Activated CD8-positive, alpha-beta memory T cell treated with anti-CD3 and anti-CD28 coated beads, Interleukin-2, amount 10 ng/mL, durations not matched to agents 7 days and 5 days (primary cell): ENCODE measurements at regions not wholly inside any gene's neighbourhood (a gene's known extent, or its start where the extent isn't known, plus 50 kb on each side); places are given as distances from the start of the nearest gene placed in this dataset.
"Not testable (repeated sequence)": the region's sequence is repeated elsewhere in the genome, so short reads cannot be mapped to it uniquely, and the experiment has no call there.

Experiments used
- ATAC-seq: fragments of 150-1000 bp; cut with Tn5 transposase; one replicate; pipeline ENCODE4 v1.10.0; 2021; ENCODE audit warnings: moderate library complexity
- CTCF ChIA-PET: fragments of 350-600 bp; sonication (Branson Sonifier 250); formaldehyde crosslinking; loops from one replicate; lab custom pipeline; 2021; ENCODE audit warnings: antibody characterized with exemption; lab: Charles Lee
- DNase-seq: peaks from one replicate; pipeline ENCODE4 v3.0.0-alpha.2; 2020
- H3K27ac Mint-ChIP-seq: one replicate; pipeline ENCODE4 v1.8.0; 2021; ENCODE audit warnings: mild to moderate bottlenecking, mixed read lengths
- H3K27me3 Mint-ChIP-seq: one replicate; pipeline ENCODE4 v1.8.0; 2021; ENCODE audit warnings: mixed read lengths
- H3K36me3 Mint-ChIP-seq: one replicate; pipeline ENCODE4 v1.8.0; 2021; ENCODE audit warnings: mild to moderate bottlenecking, mixed read lengths
- H3K4me1 Mint-ChIP-seq: one replicate; pipeline ENCODE4 v1.8.0; 2021; ENCODE audit warnings: mixed read lengths
- H3K4me3 Mint-ChIP-seq: one replicate; pipeline ENCODE4 v1.8.0; 2021; ENCODE audit warnings: mild to moderate bottlenecking, moderate library complexity, mixed read lengths
- H3K9me3 Mint-ChIP-seq: one replicate; pipeline ENCODE4 v1.8.0; 2022; ENCODE audit warnings: low read depth, mixed read lengths

DNA sequence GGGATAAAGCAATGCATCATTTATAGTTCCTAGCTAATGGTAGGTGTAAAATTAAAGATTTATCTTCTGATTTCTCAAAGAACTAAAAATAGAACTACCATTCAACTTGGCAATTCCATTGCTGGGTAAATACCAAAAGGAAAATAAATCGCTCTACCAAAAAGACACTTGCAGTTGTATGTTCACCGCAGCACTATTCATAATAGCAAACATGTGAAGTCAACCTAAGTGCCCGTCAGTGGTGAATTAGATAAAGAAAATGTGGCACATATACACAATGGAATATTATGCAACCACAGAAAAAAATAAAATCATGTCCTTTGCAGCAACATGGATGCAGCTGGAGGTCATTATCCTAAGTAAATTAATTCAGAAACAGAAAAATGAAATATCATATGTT lies 192.8 kb upstream of the ADRA1D start:
- ATAC-seq (no peak), DNase-seq (no peak)
- Mint-ChIP-seq H3K27me3 (peaks cover 13% of the 10 kb centered on the region), H3K36me3 (no peaks in the 10 kb centered on the region), H3K9me3 (no peaks in the 10 kb centered on the region), H3K4me3 (no peak overlapping the region), H3K4me1 (no peaks in the 10 kb centered on the region), H3K27ac (no peak overlapping the region)
- CTCF ChIA-PET: no interaction called here

GRCh38 chr20:4441191-4441590 lies 192.1 kb upstream of the ADRA1D start:
- no peak for ATAC-seq
- peaks cover 15% of the 10 kb centered on the region for H3K27me3 Mint-ChIP-seq
- H3K4me3 Mint-ChIP-seq: no peak overlapping the region
- no peak for DNase-seq
- CTCF ChIA-PET: no interaction called here
- H3K9me3 Mint-ChIP-seq: no peaks in the 10 kb centered on the region
- H3K36me3 Mint-ChIP-seq: no peaks in the 10 kb centered on the region
- no peak overlapping the region for H3K27ac Mint-ChIP-seq
- H3K4me1 Mint-ChIP-seq: no peaks in the 10 kb centered on the region

GRCh38 chr20:4439461-4439860 lies 190.4 kb upstream of the ADRA1D start:
- H3K36me3 Mint-ChIP-seq: no peaks in the 10 kb centered on the region
- DNase-seq: no peak
- CTCF ChIA-PET: no interaction called here
- no peak for ATAC-seq
- H3K27me3 Mint-ChIP-seq: peaks cover 13% of the 10 kb centered on the region
- H3K4me1 Mint-ChIP-seq: no peaks in the 10 kb centered on the region
- no peak overlapping the region for H3K27ac Mint-ChIP-seq
- no peak overlapping the region for H3K4me3 Mint-ChIP-seq
- H3K9me3 Mint-ChIP-seq: no peaks in the 10 kb centered on the region

GRCh38 chr20:4437131-4437530 lies 188.0 kb upstream of the ADRA1D start:
- DNase-seq: no peak
- Mint-ChIP-seq H3K4me1 (no peaks in the 10 kb centered on the region), H3K27me3 (peaks cover 22% of the 10 kb centered on the region)

DNA sequence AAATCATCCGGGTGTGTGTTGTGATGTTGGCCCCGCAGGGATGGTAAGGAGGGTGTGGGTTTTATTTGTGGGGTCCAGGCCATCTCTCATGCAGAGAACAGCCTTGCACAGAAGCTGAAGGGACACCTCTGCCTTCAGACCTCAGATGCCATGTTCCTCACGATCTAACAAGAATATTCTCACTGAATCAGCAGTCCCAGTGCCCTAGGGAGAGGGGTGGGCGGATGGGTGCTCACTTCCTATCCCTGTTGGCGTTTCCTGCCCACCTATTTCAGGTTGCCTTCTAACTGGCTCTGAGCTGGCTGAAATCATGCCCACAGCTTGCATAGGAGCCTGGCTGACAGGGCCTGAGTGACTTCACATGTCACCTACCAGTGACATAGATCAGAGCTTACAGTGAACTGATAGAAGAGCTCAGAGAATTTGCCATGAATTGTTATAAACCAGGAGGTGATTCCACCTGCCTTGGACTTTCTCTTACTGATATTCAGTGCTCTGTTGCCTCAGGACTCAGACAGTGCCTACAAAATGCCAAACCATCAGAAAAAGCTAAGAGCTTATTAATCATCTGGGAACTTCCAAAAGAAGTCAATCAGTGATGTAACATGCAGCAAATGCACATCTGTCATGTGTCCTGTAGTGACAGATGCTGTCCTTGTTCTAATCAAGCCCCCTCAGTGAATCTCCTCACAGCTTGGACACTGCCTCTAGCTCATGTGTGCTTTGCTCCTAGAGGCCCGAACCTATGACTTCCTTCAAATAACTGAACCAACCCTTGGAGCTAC lies 186.8 kb upstream of the ADRA1D start:
- H3K9me3 Mint-ChIP-seq: no peaks in the 10 kb centered on the region
- DNase-seq (no peak), ATAC-seq (no peak)
- peaks cover 22% of the 10 kb centered on the region for H3K27me3 Mint-ChIP-seq
- no peak overlapping the region for H3K27ac Mint-ChIP-seq
- no peaks in the 10 kb centered on the region for H3K36me3 Mint-ChIP-seq
- no peak overlapping the region for H3K4me3 Mint-ChIP-seq
- H3K4me1 Mint-ChIP-seq: no peaks in the 10 kb centered on the region
- CTCF ChIA-PET: no interaction called here

More at GRCh38 chr20:4437131-4437530, 188.0 kb upstream of the ADRA1D start:
- CTCF ChIA-PET: no interaction called here
- Mint-ChIP-seq H3K36me3 (no peaks in the 10 kb centered on the region), H3K27ac (no peak overlapping the region), H3K4me3 (no peak overlapping the region), H3K9me3 (no peaks in the 10 kb centered on the region)
- no peak for ATAC-seq

- no peaks in the 10 kb centered on the region for H3K9me3 Mint-ChIP-seq
- peaks cover 22% of the 10 kb centered on the region for H3K27me3 Mint-ChIP-seq
- CTCF ChIA-PET: no interaction called here
- no peaks in the 10 kb centered on the region for H3K36me3 Mint-ChIP-seq
- DNase-seq (no peak), ATAC-seq (no peak)
- H3K4me1 Mint-ChIP-seq: no peaks in the 10 kb centered on the region
- H3K27ac Mint-ChIP-seq: no peak overlapping the region
- no peak overlapping the region for H3K4me3 Mint-ChIP-seq
Measured at GRCh38 chr20:4435225-4435624, 186.1 kb upstream of the ADRA1D start.

DNA sequence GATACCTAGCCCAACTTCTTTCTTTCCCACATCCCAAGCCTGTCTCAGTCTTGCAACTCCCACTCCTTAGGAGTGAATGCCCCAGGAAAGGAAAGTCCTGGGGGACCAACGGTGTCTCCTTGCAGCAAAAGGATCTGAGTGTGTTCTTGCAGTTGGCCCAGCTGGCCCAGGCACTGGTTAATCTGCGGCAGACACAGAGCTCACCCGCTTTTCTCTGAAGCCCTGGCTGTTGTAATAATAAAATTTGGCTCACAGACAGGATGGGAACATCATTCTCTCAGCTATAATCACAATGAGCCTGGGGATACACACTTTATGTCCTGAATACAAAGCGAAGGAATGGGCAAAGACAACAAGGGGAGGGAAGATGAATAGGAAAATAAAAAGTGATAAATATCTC lies 185.6 kb upstream of the ADRA1D start:
- H3K4me1 Mint-ChIP-seq: no peaks in the 10 kb centered on the region
- ATAC-seq: no peak
- CTCF ChIA-PET: no interaction called here
- H3K36me3 Mint-ChIP-seq: no peaks in the 10 kb centered on the region
- DNase-seq: no peak
- H3K27ac Mint-ChIP-seq: no peak overlapping the region
- no peaks in the 10 kb centered on the region for H3K9me3 Mint-ChIP-seq
- peaks cover 22% of the 10 kb centered on the region for H3K27me3 Mint-ChIP-seq
- no peak overlapping the region for H3K4me3 Mint-ChIP-seq

DNA sequence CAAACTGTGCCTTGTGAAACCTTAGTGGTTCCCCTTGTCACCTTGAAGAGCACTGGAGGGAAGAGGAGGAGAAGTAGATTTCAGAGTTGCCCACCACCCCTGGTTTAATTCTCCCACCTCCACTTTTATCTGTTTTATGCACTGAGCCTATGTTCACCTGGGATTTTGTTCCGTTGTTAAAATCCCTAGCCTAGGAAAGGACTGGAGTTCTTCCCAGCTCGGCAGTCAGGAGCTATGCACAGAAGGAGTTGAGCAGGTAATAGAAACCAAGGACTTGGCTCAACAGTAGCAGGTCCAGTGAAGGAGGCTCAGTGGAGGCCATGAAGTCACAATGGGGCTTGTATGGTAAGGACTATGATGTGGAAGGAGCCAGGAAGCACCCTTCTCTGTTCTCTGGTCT lies 182.4 kb upstream of the ADRA1D start:
- CTCF ChIA-PET: no interaction called here
- H3K27ac Mint-ChIP-seq: no peak overlapping the region
- H3K27me3 Mint-ChIP-seq: peaks cover 22% of the 10 kb centered on the region
- peaks cover 6% of the 10 kb centered on the region for H3K4me1 Mint-ChIP-seq
- no peaks in the 10 kb centered on the region for H3K36me3 Mint-ChIP-seq
- no peak overlapping the region for H3K4me3 Mint-ChIP-seq
- H3K9me3 Mint-ChIP-seq: no peaks in the 10 kb centered on the region
- ATAC-seq (no peak), DNase-seq (no peak)

GRCh38 chr20:4430826-4431225 lies 181.7 kb upstream of the ADRA1D start:
- DNase-seq, H3K36me3 Mint-ChIP-seq, H3K27ac Mint-ChIP-seq, H3K4me3 Mint-ChIP-seq, CTCF ChIA-PET, ATAC-seq, H3K4me1 Mint-ChIP-seq, H3K9me3 Mint-ChIP-seq: not testable (repeated sequence)
- H3K27me3 Mint-ChIP-seq: peaks cover 23% of the 10 kb centered on the region

DNA sequence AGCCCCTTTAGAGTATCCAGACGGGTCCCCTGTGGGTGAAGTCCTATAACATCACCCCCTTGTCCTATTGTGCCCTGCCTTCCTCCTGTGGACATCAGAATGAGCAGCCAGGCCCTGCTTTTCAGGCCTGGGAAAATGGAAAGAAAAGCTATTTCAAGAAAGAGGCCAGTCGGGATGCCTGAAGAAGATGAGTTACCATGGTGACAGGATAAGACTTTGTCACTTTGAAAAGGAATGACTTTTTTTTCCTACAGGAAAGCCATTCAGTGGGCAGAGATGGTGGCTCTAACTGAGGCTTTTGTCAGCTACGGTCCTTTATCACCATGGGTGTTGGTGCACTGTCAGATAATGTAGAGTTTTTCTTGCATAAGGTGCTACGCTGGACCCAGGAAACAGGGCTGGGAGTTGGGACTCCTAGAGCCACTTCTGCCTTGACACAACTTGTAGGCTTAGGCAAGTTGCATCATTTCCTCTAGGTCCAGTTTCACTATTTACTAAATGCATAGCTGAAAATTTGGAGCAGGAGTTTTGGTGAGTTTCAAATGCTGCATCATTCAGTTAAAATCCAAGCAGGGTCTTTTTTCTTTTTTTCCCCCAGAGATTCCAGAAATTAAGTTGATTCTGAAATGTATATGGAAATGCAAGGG lies 179.0 kb upstream of the ADRA1D start:
- Mint-ChIP-seq H3K4me3 (no peak overlapping the region), H3K27ac (no peak overlapping the region), H3K9me3 (no peaks in the 10 kb centered on the region), H3K36me3 (no peaks in the 10 kb centered on the region), H3K27me3 (peaks cover 22% of the 10 kb centered on the region), H3K4me1 (peaks cover 6% of the 10 kb centered on the region)
- DNase-seq (no peak), ATAC-seq (no peak)
- CTCF ChIA-PET: no interaction called here

DNA sequence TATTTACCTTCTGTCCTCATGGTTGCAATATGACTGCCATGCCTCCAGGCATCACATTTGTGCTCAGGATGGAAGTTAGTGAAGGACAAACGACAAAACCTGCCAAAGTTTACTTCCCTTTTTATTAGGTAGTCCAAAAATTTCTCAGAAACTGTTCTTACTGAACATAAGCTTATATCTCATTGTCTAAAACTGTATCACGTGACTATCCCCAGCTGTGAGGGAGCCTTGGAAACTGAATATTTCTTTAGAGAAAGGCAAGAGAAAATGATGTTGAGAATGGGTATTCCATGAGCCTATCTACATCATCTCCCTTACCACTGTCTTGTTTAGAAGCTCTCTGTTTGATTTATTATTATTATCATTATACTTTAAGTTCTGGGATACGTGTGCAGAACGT lies 169.1 kb upstream of the ADRA1D start:
- Mint-ChIP-seq H3K27me3 (peaks cover 9% of the 10 kb centered on the region), H3K4me3 (no peak overlapping the region), H3K36me3 (no peaks in the 10 kb centered on the region), H3K4me1 (no peaks in the 10 kb centered on the region), H3K27ac (no peak overlapping the region), H3K9me3 (no peaks in the 10 kb centered on the region)
- DNase-seq (no peak), ATAC-seq (no peak)
- CTCF ChIA-PET: no interaction called here

- H3K27ac Mint-ChIP-seq: no peak overlapping the region
- no peak for ATAC-seq
- peaks cover 12% of the 10 kb centered on the region for H3K27me3 Mint-ChIP-seq
- H3K4me1 Mint-ChIP-seq: no peaks in the 10 kb centered on the region
- H3K9me3 Mint-ChIP-seq: no peaks in the 10 kb centered on the region
- CTCF ChIA-PET: no interaction called here
- H3K36me3 Mint-ChIP-seq: no peaks in the 10 kb centered on the region
- H3K4me3 Mint-ChIP-seq: no peak overlapping the region
- DNase-seq: no peak
Measured at GRCh38 chr20:4415281-4415680, 166.2 kb upstream of the ADRA1D start.

- H3K4me1 Mint-ChIP-seq: no peaks in the 10 kb centered on the region
- DNase-seq (no peak), ATAC-seq (no peak)
- H3K36me3 Mint-ChIP-seq: no peaks in the 10 kb centered on the region
- H3K9me3 Mint-ChIP-seq: no peaks in the 10 kb centered on the region
- no peak overlapping the region for H3K27ac Mint-ChIP-seq
- H3K4me3 Mint-ChIP-seq: no peak overlapping the region
- peaks cover 12% of the 10 kb centered on the region for H3K27me3 Mint-ChIP-seq
- CTCF ChIA-PET: no interaction called here
Measured at GRCh38 chr20:4413314-4414049, 164.4 kb upstream of the ADRA1D start.

- CTCF ChIA-PET: no interaction called here
- peaks cover 9% of the 10 kb centered on the region for H3K27me3 Mint-ChIP-seq
- DNase-seq (no peak), ATAC-seq (no peak)
- H3K9me3 Mint-ChIP-seq: no peaks in the 10 kb centered on the region
- no peaks in the 10 kb centered on the region for H3K4me1 Mint-ChIP-seq
- H3K36me3 Mint-ChIP-seq: no peaks in the 10 kb centered on the region
- H3K4me3 Mint-ChIP-seq: no peak overlapping the region
- H3K27ac Mint-ChIP-seq: no peak overlapping the region
Measured at GRCh38 chr20:4412216-4412615, 163.1 kb upstream of the ADRA1D start.
